ENCODE measurements at regions not wholly inside any gene's neighbourhood (a gene's known extent, or its start where the extent isn't known, plus 50 kb on each side); places are given as distances from the start of the nearest gene placed in this dataset.

DNA sequence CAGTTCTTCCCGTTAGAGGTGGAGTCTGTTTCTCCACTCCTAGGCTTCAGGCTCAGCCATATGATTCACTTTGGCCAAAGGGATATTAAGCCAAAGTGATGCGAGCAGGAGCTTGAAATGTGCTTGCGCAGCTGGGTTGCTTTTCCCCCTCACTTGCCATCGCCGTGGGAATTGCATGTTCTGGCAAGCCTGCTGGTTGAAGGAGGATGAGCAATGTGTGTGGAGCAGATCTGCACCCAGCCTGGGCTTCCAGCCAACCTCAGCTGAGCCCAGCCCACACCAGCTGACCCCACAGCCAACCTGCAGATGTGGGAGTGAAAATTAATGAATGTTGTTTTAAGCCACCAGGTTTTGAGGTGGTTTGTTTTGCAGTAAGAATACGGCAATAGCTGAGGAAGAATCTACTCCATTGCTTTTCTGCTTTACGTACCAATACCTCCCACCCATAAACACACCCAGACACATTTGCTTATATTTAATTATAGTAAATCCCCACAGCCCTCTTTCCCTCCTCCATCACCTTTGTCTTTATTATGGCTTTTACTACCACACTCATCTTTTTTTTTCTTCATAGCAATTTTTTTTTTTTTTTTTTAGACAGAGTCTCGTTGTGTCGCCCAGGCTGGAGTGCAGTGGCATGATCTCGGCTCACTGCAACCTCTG, 132.8 kb upstream of the FUNDC1 start:
- Histone ChIP-seq H4K91ac (ENCODE audit: insufficient read depth, low read depth, low read length) (no peak overlapping the region), H3K4me1 (ENCODE audit: control insufficient read depth, insufficient read depth, low read length) (no peaks in the 10 kb centered on the region), H3K14ac (replicated peaks; ENCODE audit: low read depth, low read length) (no peak overlapping the region), H4K20me1 (ENCODE audit: insufficient read depth, low read length) (no peaks in the 10 kb centered on the region), H3K9me1 (ENCODE audit: insufficient read depth, low read length) (no peaks in the 10 kb centered on the region; the same call in 1 of the 2 replicates), H2BK15ac (ENCODE audit: low read depth, low read length) (no peak overlapping the region), H3K9ac (ENCODE audit: low read depth, low read length) (no peak overlapping the region), H3K9me3 (ENCODE audit: control insufficient read depth, insufficient read depth, low read length) (no peaks in the 10 kb centered on the region), H2AK9ac (replicated peaks; ENCODE audit: low read depth, low read length, poor library complexity) (no peak overlapping the region), H3K18ac (ENCODE audit: low read depth, low read length) (no peak overlapping the region), H3K27me3 (ENCODE audit: control insufficient read depth, insufficient read depth, low read length) (no peaks in the 10 kb centered on the region; the same call in none of the 2 replicates), H3K4ac (ENCODE audit: low read depth, low read length) (no peak overlapping the region), H2BK5ac (ENCODE audit: low read depth, low read length, poor library complexity, severe bottlenecking) (peak overlapping the region; percentile 11), H2AFZ (replicated peaks; ENCODE audit: low read length, poor library complexity) (peak overlapping the region; percentile 72), H3K27ac (ENCODE audit: insufficient read depth, low read length) (no peak overlapping the region), H3K23ac (ENCODE audit: low read depth, low read length) (no peak overlapping the region), H4K8ac (ENCODE audit: low read depth in 2 of 2, low read length in 2 of 2) (no peak overlapping the region), H2AK5ac (ENCODE audit: low read depth, low read length) (no peak overlapping the region), H3K4me3 (ENCODE audit: insufficient read depth, low read depth, low read length) (no peak overlapping the region), H2BK120ac (ENCODE audit: low read depth, low read length) (0 out of 2 replicates have a peak overlapping the region, but pooled peaks have one; percentile 64), H2BK20ac (ENCODE audit: low read depth, low read length) (no peak overlapping the region), H4K5ac (ENCODE audit: low read depth, low read length) (no peak overlapping the region), H3K36me3 (ENCODE audit: control insufficient read depth, insufficient read depth, low read length) (no peaks in the 10 kb centered on the region), H3K4me2 (ENCODE audit: low read depth, low read length) (no peak overlapping the region), H3K56ac (ENCODE audit: extremely low read depth, insufficient read depth, low read length) (no peak overlapping the region), H3K79me1 (ENCODE audit: low read depth in 1 of 2, low read length in 2 of 2) (no peaks in the 10 kb centered on the region)
- intact Hi-C loops (cut with micrococcal nuclease) (no loop called here), dilution Hi-C loops (cut with HindIII; ENCODE audit: low sequenced_read_pairs, unreplicated experiment) (no loop called here), in situ Hi-C loops (cut with MboI; ENCODE audit: low sequenced_read_pairs) (no loop called here)
- POLR2A ChIA-PET (ENCODE audit: unreplicated experiment): no interaction called here
- no TSS peak for BruUV-seq (replicated peaks)
- CTCF ChIA-PET: interaction anchor here (1.0 kb wide), 1 partner anchor 387 kb away, joined by 3 read pairs; no protein-coding TSS in a partner anchor
- no CpG with 5 or more reads among the region's 10 CpGs for WGBS, 2 experiments (ENCODE audit: extremely low coverage in 2 of 2, insufficient read length in 1 of 2)
- DNase-seq (peak; percentile 91), ATAC-seq (ENCODE audit: low read depth) (peak; percentile 91)
- TF ChIP-seq RAD21 (IDR thresholded peaks at IDR 0.05; ENCODE audit: low read length): no peak
- no peak for TF ChIP-seq NFE2L2 (IDR thresholded peaks at IDR 0.05; ENCODE audit: low read depth, low read length)
- no peak for TF ChIP-seq MAZ (IDR thresholded peaks at IDR 0.05; ENCODE audit: borderline replicate concordance, low read depth, low read length)
- no peak for TF ChIP-seq CHD1 (IDR thresholded peaks at IDR 0.05; ENCODE audit: low read depth, low read length)
- no peak for TF ChIP-seq FOS (IDR thresholded peaks at IDR 0.05; ENCODE audit: low read depth, low read length)
- TF ChIP-seq SMC3 (IDR thresholded peaks at IDR 0.05; ENCODE audit: low read depth, low read length): no peak
- TF ChIP-seq RCOR1 (IDR thresholded peaks at IDR 0.05; ENCODE audit: insufficient replicate concordance, low read length): no peak
- TF ChIP-seq, protein P1, sequence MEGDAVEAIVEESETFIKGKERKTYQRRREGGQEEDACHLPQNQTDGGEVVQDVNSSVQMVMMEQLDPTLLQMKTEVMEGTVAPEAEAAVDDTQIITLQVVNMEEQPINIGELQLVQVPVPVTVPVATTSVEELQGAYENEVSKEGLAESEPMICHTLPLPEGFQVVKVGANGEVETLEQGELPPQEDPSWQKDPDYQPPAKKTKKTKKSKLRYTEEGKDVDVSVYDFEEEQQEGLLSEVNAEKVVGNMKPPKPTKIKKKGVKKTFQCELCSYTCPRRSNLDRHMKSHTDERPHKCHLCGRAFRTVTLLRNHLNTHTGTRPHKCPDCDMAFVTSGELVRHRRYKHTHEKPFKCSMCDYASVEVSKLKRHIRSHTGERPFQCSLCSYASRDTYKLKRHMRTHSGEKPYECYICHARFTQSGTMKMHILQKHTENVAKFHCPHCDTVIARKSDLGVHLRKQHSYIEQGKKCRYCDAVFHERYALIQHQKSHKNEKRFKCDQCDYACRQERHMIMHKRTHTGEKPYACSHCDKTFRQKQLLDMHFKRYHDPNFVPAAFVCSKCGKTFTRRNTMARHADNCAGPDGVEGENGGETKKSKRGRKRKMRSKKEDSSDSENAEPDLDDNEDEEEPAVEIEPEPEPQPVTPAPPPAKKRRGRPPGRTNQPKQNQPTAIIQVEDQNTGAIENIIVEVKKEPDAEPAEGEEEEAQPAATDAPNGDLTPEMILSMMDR (conservative IDR thresholded peaks at IDR 0.05; ENCODE audit: low read depth, low read length): no peak
- TF ChIP-seq MXI1 (IDR thresholded peaks at IDR 0.05; ENCODE audit: borderline replicate concordance, low read depth, low read length): no peak
- TF ChIP-seq, protein P2, sequence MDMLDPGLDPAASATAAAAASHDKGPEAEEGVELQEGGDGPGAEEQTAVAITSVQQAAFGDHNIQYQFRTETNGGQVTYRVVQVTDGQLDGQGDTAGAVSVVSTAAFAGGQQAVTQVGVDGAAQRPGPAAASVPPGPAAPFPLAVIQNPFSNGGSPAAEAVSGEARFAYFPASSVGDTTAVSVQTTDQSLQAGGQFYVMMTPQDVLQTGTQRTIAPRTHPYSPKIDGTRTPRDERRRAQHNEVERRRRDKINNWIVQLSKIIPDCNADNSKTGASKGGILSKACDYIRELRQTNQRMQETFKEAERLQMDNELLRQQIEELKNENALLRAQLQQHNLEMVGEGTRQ (IDR thresholded peaks at IDR 0.05; ENCODE audit: low read depth, low read length): no peak

All from IMR-90 (cell line).